Hematopoietic multipotent progenitor cell treated with erythropoietin and hydrocortisone succinate and interleukin-3 and kit ligand, for 8 days (in vitro differentiated cells): ENCODE measurements at regions not wholly inside any gene's neighbourhood (a gene's known extent, or its start where the extent isn't known, plus 50 kb on each side); places are given as distances from the start of the nearest gene placed in this dataset.

Experiments
- DNase-seq: peaks from one replicate; pipeline ENCODE4 v3.0.0-alpha.2; 2015

DNA sequence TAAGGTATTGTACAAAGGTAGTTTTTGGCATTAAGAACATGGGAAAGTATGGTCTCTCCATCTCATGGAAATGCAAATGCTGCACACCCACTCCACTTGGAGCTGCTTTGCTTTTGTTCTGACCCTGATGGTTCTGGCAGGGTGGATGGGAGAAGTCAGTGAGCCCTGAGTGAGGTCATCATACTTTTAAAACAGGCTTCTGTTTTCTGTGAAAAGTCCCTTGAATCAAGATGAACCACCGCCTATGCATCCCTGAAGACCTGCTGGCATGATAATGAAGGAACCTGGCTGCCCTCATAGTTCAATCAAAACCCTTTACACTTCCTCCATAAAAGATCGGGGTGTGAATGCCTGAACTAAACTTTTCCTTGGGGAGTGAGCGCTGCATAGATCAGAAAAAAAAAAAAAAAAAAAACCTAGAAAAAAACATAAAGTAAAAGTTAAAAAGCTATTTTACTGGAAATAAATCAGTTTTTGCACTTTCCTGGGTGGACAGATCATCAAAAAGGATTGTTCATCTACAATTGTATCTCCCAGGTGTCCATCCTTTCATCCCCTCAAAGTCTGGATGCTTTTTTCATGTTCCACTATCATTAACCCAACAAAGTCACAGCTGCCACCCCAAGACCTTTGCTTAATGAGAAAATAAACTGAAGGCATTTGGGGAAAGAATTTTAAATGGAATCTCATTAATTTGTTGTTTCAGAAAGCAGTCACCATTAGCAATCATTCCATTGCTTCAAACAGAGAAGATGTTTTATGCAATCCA lies 728.1 kb upstream of the DDX18 start:
- DNase-seq = no peak

DNA sequence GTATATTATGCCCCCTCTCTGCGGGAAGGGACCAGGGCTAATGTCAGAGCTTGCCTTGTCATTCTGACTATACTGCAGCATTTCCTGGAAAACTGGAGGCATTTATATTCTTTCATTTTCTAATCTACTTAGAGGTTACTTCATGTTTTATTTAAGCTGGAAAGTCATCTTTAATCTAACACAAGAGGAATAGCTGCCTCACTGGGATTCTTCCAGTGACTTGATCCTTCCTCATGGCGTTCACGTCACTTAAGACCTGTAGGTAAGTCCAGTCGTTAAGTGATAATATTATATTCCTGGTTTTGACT lies 727.6 kb upstream of the DDX18 start:
- no peak for DNase-seq

DNA sequence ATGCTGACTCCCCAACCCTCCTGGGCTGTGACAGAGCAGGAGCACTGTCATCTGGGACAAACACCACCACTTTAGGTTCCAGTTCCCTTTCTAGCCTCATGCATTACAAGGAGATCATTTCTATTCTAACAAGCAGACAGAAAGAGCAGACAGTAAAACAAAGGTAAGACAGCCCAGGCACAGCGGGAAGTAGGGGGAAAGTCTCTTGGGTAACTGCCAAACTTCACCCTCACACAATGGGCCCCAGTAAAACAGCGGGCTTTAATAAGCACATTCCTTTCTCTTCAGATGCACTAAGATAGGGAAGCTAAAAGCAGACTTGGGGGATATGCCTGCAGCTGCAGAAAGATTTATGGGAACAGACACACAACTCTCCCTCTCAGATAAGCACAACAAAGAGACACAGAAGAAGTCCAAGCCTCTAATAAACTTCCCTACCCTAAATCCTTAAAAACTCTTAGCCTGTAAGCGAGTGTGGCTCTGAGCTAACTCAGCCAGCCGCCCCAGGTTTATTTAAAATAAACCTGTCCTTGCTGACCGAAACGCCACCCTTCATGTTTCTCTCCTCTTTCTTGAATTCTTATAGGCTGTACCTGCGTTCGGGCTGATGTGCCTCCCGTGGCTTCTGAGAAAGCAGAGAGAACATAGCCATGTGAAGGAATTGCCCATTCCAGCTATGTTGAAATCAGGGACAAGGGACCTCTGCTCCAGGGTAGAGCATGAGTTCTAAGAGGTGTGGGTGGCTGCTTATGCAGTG lies 726.8 kb upstream of the DDX18 start:
- no peak for DNase-seq

DNA sequence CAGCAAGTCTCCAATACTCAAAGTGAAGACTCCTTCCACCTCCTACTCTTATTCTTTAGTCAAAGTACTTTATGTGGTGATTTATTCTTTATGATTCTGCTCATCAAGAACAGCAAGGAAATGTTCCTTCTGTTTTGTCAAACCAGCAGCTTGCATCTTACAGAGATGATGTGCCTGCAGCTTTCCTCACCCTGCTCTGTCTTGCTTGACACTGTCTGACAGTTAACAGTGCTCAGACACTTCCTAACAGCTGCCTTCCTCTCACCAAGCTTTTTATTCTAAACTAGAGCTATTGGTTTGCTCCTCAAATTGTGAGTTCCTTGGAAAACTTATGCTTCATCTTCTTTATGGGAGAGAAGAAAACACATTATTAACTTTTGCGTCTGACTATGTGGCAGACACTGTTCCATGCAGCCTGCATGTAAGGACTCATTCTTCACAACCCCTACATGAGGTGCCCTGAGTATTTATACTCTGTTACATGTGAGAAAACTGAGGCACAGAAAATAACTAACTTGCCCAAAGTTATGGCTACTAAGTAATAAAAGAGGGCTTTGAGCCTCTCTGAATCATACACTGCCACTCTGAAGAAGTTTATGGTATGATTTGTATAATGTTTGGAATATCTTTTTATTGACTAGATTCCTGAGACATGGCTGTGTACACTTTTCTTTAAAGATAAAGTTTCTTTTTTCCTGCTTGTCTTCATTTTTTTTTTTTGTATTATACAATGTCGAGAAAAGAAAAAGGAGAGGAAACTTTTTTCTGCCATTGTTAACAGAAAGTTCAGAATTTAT lies 723.3 kb upstream of the DDX18 start:
- DNase-seq = no peak

DNA sequence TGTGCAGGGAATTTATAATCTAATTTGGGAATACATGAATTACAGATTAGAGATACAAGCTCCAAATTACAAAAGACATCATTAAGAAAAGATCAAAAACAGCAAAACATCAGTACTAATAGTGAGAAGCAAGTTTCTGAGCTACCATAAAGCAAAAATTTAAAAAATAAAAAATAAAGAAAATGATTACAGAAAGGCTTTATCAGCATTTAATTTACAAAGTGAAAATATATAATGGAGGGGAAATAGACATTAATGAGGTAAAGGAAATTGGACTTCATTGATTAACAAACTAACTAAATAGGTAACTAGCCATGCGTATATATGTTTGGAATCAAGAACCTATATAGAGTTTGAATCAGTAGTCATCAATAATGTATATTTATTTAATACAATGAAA lies 712.9 kb upstream of the DDX18 start:
- DNase-seq = no peak

DNA sequence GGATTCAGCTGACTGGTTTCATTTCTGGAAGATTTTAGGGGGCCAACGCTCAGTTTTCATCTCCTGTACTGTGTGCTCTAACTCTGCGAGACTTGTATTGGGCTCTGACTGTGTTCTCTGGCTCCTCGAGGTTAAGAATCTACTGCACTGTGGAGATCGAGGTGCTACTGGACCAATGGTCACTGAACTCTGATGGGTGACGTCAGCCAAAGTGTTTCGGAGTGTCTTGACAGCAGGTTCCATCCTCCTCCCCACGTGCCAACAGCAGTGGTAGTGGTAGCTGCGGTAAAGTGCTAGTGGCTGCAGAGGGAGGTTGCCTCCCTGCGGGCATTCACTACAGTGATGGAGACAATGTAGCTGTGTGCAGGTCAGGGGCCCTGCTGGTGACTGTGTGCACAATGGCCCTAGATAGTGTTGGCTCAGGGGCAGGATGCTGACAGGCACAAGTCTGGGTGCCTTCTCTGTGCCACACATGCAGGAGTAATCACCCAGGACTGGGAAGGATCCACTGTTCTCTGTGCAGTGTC lies 705.7 kb upstream of the DDX18 start:
- DNase-seq = no peak

DNA sequence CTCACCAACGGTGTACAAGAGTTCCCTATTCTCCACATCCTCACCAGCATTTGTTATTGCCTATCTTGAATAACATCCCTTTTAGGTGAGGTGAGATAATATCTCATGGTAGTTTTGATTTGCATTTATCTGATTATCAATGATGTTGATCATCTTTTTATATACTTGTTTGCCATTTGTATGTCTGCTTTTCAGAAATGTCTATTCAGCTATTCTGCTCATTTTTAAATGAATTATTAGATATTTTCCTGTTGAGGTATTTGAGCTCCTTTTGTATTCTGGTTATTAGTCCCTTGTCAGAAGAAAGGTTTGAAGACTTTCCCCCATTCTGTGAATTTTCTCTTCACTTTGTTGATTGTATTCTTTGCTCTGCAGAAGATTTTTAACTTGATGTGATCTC lies 695.5 kb upstream of the DDX18 start:
- DNase-seq = no peak

DNA sequence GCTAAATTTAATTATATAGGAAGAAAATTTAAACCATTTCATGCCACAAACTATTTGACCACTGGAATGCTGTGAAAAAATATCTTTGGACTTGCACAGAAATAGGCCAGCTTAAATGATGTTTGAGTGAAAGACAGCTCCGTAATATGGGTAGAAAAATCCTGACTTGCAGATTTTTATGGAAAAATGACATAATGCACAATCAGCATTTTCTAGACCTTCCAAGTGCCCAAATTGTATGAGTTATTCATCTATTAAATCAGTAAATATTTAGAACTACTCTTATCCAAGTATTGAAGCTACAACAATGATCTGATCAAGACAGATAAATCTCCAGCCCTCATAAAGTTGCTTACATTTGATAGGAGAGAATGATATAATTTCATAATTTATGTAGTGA lies 691.1 kb upstream of the DDX18 start:
- no peak for DNase-seq

DNA sequence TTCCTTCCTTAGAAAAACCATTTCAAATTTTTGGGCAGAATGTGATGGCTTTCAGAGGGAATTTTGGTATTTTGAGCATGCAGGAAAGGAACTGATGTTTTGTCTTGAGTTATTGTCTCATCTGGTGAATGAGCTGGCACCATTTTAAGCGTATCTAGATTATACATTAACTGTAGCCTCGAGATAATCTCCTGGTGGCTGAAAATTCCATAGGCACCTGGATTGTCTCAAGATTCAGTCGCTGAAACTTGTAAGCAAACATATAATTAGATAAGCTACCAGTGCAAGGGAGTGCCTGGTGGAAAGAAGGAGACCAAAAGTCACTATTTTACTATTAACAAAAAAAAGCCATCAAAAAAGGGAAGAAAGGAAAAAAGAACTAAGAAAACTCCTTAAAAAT lies 687.8 kb upstream of the DDX18 start:
- DNase-seq = no peak

DNA sequence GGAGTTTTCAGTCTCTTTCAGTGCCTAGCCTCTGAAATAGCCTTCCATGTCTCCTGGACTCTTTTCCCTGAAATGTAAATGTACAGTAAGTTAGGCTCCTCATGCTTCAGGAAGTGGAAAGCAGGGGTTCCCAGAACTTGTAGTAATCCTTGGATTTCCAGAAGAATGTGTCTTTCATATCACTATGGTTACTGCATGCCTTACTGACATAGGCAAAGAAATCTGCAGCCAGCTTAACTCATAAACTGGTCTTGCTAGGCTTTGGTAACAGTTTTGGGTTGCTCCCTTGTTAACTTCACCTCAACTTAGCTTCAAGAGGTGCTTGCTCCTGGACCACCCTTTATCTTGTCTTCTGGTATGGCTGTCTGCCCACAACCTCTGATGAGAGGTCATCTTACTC lies 686.8 kb upstream of the DDX18 start:
- no peak for DNase-seq

DNA sequence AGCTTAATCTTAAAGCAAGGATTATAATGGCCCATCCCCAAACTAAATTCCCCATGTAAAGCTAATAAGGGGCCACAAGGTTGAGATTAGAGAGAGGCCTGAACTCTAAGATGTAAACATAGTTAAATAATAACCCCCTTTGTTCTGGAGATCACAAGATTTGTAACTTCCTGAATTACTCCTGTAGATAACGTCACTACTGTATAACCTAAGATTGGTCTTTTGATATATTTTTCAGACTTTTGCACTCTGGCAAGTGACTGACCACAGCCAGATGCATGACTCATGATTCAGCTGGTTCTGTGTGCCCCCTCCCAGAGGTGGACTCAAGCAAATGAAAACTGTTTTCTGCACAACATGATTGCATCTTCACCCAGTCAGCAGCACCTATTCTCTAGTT lies 686.0 kb upstream of the DDX18 start:
- no peak for DNase-seq

DNA sequence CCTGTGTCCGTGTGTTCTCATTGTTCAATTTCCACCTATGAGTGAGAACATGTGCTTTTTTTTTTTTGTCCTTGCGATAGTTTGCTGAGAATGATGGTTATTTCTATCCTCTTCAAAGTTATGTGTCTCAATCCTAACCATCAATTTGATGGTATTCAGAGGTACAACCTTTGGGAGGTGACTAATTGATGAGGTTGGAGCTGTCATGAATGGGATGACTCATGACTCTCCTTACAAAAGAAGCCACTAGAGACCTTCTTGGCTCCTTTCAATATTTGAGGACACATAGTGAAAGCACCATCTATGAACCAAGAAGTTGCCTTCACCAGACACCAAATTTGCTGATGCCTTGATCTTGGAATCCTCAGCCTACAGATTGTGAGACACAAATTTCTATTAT lies 677.1 kb upstream of the DDX18 start:
- DNase-seq = no peak

DNA sequence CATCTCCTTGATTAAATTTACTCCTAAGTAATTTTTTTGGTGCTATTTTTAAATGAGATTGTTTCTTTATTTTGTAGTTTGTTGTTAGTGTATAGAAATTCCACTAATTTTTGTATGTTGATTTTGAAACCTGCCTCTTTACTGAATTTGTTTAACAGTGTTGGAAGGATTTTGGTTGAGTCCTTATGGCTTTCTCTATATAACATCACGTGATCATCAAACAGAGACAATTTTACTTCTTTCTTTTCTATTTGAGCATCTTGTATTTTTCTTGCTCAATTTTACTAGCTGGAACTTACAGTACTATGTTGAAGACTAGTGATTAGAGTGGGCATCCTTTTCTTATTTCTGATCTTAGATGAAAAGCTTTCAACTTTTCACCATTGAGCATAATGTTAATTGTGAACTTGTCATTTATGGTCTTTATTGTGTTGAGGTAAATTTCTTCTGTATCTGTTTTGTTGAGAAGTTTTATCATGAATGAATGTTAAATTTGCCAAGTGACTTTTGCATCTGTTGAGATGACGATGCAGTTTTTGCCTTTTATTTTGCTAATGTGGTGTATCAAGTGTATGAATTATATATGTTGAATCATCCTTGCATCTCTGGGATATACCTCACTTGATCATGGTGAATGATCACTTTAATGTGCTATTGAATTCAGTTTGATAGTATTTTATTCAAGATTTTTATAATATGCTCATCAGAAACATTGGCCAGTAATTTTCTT lies 645.3 kb upstream of the DDX18 start:
- no peak for DNase-seq

DNA sequence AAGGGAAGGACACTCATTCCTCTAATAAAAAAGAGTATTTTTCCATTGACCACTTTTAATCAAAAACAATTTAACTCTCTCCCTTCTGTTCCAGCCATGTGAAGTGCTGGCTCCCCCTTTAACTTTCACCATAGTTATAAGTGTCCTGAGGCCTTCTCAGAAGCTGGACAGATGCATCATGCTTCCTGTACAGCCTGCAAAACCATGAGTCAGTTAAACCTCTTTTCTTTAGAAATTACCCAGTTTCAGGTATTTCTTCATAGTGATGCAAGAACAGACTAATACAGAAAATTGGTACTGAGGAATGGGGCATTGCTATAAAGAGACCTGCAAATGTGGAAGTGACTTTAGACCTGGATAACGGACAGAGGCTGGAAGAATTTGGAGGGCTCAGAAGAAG lies 643.6 kb upstream of the DDX18 start:
- no peak for DNase-seq

DNA sequence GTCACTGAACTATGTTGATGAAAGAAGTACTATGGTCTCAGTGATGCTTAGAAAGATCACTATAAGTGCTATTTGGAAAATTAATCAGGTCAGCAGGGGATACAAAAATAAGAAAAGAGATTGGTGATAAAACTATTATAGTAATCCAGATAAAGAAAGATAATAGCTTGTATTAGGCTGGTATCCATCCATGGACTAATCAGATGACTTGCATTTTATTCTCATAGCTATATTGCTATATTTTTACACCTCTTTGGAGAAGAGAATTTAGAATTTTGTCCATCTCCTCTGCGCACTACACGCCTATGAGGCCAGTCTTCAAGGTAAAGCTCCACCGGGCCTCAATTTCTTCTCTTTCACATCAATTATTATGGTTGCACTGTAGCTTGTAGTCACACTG lies 635.1 kb upstream of the DDX18 start:
- no peak for DNase-seq

DNA sequence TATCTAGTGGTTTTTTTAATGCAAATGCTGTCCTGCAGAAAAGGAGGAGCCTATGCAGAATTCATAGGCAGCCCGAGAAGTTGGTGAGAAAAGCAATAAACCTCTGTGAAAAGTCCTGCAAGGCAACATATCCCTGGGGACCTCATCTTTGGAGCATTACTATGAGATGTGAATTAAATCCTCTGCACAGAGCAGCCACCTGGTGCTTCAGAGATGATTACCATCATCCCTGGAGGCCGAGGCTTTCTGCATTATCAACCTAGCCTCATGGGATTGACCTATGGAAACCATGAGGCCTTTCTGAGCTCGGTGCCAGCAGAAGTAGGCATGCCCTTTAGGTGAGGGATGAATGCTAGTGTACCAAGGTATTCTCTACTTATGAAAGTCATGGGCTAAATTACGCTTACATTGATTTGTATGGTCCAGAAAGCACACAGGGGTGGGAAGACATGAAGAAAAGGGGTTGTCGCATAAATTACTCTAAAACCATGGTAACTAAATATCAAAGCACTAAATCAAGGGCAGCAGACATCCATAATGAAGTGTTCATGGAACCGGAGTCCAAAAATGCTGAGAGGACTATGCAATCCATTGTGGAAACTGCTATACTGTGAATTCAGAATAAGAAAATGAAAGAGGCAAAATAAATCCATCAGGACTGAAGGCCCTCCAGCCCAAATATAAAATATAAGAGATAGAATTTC lies 623.5 kb upstream of the DDX18 start:
- no peak for DNase-seq

DNA sequence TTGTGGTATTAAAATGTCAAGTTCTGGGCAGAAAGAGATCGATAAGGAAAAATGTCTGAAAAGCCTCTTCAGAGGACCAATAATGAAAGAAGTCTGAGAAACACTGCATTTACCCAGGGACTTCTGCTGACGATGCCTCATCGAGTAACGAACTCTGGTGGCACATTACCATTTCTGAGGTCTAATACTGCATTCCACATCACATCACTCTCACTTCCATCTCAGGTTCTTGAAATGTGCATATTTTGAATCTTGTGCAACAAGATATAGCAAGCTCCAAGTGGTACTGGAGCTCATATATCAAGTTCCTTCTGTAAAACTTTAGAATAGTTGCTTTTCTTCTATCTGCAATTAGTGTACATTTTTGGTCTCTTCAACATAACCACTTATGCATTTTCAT lies 619.1 kb upstream of the DDX18 start:
- DNase-seq = no peak

DNA sequence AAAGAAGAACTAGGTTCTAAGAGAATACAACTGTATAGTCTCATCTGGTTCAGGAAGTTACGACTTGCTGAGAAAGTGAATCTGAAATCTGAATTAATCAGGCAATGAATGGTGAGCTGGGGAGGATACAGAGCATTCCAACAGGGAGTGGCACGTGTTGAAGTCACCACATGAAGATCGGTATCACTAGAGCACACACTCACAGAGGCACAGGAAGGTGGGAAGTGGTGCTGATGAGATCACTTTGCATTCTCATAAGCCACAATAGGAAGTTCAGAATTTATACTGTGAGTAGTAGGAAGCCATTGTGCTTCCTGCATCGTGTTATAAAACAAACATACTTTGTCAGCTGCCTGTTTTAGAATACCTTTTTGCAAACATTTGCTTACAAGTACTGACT lies 615.0 kb upstream of the DDX18 start:
- no peak for DNase-seq

DNA sequence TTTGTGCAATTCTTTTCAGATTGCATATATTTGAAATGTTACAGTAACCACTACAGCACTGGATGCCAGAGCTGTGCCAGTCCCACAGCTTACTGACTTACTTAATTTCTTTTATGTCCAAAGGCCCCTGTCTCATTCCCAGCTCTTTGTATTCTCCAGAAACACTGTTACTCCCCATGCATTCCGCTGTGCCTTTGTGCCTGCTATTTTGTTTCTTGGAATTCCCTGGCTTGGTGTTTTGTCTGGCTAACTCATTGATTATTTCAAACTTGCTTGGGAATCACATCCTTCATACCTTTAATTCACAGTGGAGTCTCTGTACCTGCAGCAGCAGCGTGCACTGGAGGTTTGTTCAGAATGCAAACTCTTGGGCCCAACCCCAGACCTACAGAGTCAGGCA lies 601.9 kb upstream of the DDX18 start:
- DNase-seq = no peak

DNA sequence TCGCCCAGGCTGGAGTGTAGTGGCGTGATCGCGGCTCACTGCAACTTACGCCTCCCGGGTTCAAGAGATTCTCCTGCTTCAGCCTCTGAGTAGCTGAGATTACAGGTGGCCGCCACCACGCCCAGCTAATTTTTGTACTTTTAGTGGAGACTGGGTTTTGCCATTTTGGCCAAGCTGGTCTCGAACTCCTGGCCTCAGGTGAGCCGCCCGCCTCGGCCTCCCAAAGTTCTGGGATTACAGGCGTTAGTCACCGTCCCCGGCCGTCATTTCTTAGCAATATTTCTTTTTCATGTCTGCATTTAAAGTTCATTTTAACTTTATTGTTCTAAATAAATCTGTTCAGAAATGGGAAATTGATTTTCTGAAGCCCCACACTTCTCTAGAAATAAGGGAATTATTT lies 597.3 kb upstream of the DDX18 start:
- no peak for DNase-seq

DNA sequence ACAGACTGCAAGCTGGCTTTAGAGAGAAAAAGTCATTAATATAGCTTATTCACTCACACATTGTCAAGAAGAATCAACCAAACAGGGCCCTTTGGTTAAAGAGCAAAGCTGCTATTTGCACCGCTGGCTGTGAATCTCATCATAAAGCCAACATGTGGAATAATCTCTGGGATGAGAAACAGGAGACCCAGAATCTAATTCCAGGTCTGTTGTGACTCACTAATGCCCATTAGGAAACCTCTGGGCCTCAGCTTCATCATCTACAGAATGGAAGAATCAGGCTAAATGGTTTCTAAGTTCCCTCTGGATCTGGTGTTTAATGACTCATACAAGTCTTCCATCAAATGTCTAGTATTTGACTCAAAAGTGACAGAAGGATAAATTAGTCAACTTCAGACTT lies 591.7 kb upstream of the DDX18 start:
- DNase-seq = no peak

DNA sequence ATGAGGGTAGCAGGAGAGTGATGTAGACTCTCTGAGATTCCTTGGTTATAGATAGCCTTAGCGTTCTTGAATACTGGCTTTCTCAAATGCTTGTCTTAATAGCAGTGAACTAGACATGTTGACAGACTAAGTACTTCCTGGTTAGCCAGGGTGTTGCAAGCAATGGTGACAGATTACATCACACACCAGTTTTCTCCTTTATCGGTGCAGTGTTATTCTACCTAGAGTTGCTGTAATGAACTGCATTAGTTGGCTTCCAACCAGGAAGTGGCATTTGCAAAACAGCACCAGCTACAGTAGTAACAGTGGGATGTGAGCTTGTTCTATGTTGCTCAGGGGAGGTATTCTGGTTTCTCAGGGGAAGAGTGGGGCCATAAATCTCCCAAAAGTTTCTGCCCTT lies 582.2 kb upstream of the DDX18 start:
- DNase-seq = no peak

DNA sequence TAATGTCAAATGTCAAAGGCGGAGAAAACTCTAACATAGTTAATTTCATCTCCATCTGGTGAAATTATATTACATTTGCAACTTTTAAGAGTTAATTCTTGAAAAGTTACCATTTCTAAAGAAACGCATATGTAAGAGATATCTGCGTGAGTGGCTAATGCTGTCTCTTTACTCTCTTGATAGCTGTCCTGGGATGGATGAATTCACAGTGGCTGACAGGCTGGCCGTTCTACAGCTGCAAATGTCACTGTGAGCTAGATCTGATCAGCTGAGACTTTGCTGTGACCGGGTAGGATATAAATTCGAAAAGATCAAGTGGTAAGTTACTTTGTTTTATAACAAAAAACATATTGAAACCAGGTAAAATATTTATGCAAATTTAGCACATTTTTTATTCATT lies 557.1 kb upstream of the DDX18 start:
- DNase-seq = no peak
